Rectal smooth muscle tissue (tissue), 1 donor: ENCODE measurements at regions not wholly inside any gene's neighbourhood (a gene's known extent, or its start where the extent isn't known, plus 50 kb on each side); places are given as distances from the start of the nearest gene placed in this dataset.

Experiments used
- H3K27ac ChIP-seq: one replicate; pipeline ENCODE4 v1.7.0; 2013; ENCODE audit warnings: low read depth, low read length, inconsistent platforms
- H3K27me3 ChIP-seq: one replicate; pipeline ENCODE4 v1.7.0; 2013; ENCODE audit warnings: low read length; ENCODE audit not compliant: control insufficient read depth, insufficient read depth
- H3K36me3 ChIP-seq: one replicate; pipeline ENCODE4 v1.7.0; 2013; ENCODE audit warnings: low read length; ENCODE audit not compliant: control insufficient read depth, insufficient read depth
- H3K4me1 ChIP-seq: one replicate; pipeline ENCODE4 v1.7.0; 2013; ENCODE audit warnings: low read length; ENCODE audit not compliant: control insufficient read depth, insufficient read depth
- H3K4me3 ChIP-seq: one replicate; pipeline ENCODE4 v1.7.0; 2013; ENCODE audit warnings: low read length
- H3K9ac ChIP-seq: one replicate; pipeline ENCODE4 v1.7.0; 2013; ENCODE audit warnings: low read length

GRCh38 chr17:13743906-13744305, 142.2 kb upstream of the HS3ST3A1 start:
- Histone ChIP-seq H3K4me3 (no peak overlapping the region), H3K4me1 (no peaks in the 10 kb centered on the region), H3K27ac (no peak overlapping the region), H3K27me3 (no peaks in the 10 kb centered on the region), H3K36me3 (no peaks in the 10 kb centered on the region), H3K9ac (no peak overlapping the region)

- Histone ChIP-seq H3K27me3 (no peaks in the 10 kb centered on the region), H3K4me1 (no peaks in the 10 kb centered on the region)
These were observed 144.7 kb upstream of the HS3ST3A1 start for GRCh38 chr17:13746404-13746803.

GRCh38 chr17:13749166-13749890, 147.6 kb upstream of the HS3ST3A1 start:
- no peaks in the 10 kb centered on the region for H3K27me3 ChIP-seq
- no peak overlapping the region for H3K27ac ChIP-seq
- no peak overlapping the region for H3K9ac ChIP-seq
- no peaks in the 10 kb centered on the region for H3K36me3 ChIP-seq
- H3K4me1 ChIP-seq: no peaks in the 10 kb centered on the region
- no peak overlapping the region for H3K4me3 ChIP-seq

More at GRCh38 chr17:13746404-13746803, 144.7 kb upstream of the HS3ST3A1 start:
- H3K4me3 ChIP-seq: no peak overlapping the region
- no peak overlapping the region for H3K27ac ChIP-seq
- H3K9ac ChIP-seq: no peak overlapping the region
- no peaks in the 10 kb centered on the region for H3K36me3 ChIP-seq

GRCh38 chr17:13749891-13750235, 148.1 kb upstream of the HS3ST3A1 start:
- no peaks in the 10 kb centered on the region for H3K36me3 ChIP-seq
- no peak overlapping the region for H3K4me3 ChIP-seq
- H3K27ac ChIP-seq: no peak overlapping the region
- H3K27me3 ChIP-seq: no peaks in the 10 kb centered on the region
- no peaks in the 10 kb centered on the region for H3K4me1 ChIP-seq
- no peak overlapping the region for H3K9ac ChIP-seq

GRCh38 chr17:13750816-13751793, 149.4 kb upstream of the HS3ST3A1 start:
- no peaks in the 10 kb centered on the region for H3K4me1 ChIP-seq
- no peak overlapping the region for H3K4me3 ChIP-seq
- no peak overlapping the region for H3K9ac ChIP-seq
- H3K36me3 ChIP-seq: no peaks in the 10 kb centered on the region
- H3K27me3 ChIP-seq: no peaks in the 10 kb centered on the region
- H3K27ac ChIP-seq: no peak overlapping the region

GRCh38 chr17:13753154-13753553, 151.4 kb upstream of the HS3ST3A1 start:
- H3K27me3 ChIP-seq: no peaks in the 10 kb centered on the region
- H3K4me1 ChIP-seq: no peaks in the 10 kb centered on the region
- no peak overlapping the region for H3K9ac ChIP-seq
- no peak overlapping the region for H3K27ac ChIP-seq
- no peak overlapping the region for H3K4me3 ChIP-seq
- no peaks in the 10 kb centered on the region for H3K36me3 ChIP-seq

GRCh38 chr17:13753771-13754170, 152.0 kb upstream of the HS3ST3A1 start:
- no peak overlapping the region for H3K27ac ChIP-seq
- no peak overlapping the region for H3K9ac ChIP-seq
- no peaks in the 10 kb centered on the region for H3K4me1 ChIP-seq
- no peaks in the 10 kb centered on the region for H3K36me3 ChIP-seq
- no peaks in the 10 kb centered on the region for H3K27me3 ChIP-seq
- no peak overlapping the region for H3K4me3 ChIP-seq

- H3K27me3 ChIP-seq: no peaks in the 10 kb centered on the region
- no peaks in the 10 kb centered on the region for H3K4me1 ChIP-seq
- H3K9ac ChIP-seq: no peak overlapping the region
- H3K4me3 ChIP-seq: no peak overlapping the region
- no peak overlapping the region for H3K27ac ChIP-seq
- H3K36me3 ChIP-seq: no peaks in the 10 kb centered on the region
These were observed 154.1 kb upstream of the HS3ST3A1 start for GRCh38 chr17:13755851-13756250.

GRCh38 chr17:13756763-13757162, 155.0 kb upstream of the HS3ST3A1 start:
- Histone ChIP-seq H3K9ac (no peak overlapping the region), H3K27me3 (no peaks in the 10 kb centered on the region), H3K36me3 (no peaks in the 10 kb centered on the region), H3K4me1 (no peaks in the 10 kb centered on the region), H3K27ac (no peak overlapping the region), H3K4me3 (no peak overlapping the region)

GRCh38 chr17:13757871-13758270, 156.1 kb upstream of the HS3ST3A1 start:
- no peaks in the 10 kb centered on the region for H3K36me3 ChIP-seq
- H3K4me1 ChIP-seq: no peaks in the 10 kb centered on the region
- no peaks in the 10 kb centered on the region for H3K27me3 ChIP-seq
- H3K4me3 ChIP-seq: no peak overlapping the region
- no peak overlapping the region for H3K9ac ChIP-seq
- no peak overlapping the region for H3K27ac ChIP-seq

- no peaks in the 10 kb centered on the region for H3K27me3 ChIP-seq
- H3K36me3 ChIP-seq: no peaks in the 10 kb centered on the region
- no peak overlapping the region for H3K9ac ChIP-seq
- no peaks in the 10 kb centered on the region for H3K4me1 ChIP-seq
- H3K27ac ChIP-seq: no peak overlapping the region
- H3K4me3 ChIP-seq: no peak overlapping the region
These were observed 158.0 kb upstream of the HS3ST3A1 start for GRCh38 chr17:13759518-13760335.

GRCh38 chr17:13761038-13761603, 159.4 kb upstream of the HS3ST3A1 start:
- Histone ChIP-seq H3K27me3 (no peaks in the 10 kb centered on the region), H3K9ac (no peak overlapping the region), H3K4me1 (no peaks in the 10 kb centered on the region), H3K36me3 (no peaks in the 10 kb centered on the region), H3K27ac (no peak overlapping the region), H3K4me3 (no peak overlapping the region)
